H1 (cell line): ENCODE measurements at regions not wholly inside any gene's neighbourhood (a gene's known extent, or its start where the extent isn't known, plus 50 kb on each side); places are given as distances from the start of the nearest gene placed in this dataset.

Experiments
- CTCF ChIA-PET: fragments of 300-600 bp; sonication (Branson Sonifier 250); formaldehyde crosslinking; loops from one replicate; lab custom pipeline; 2021; ENCODE audit not compliant: partially characterized antibody; lab: Charles Lee
- POLR2A ChIA-PET: fragments of 300-600 bp; sonication (Branson Sonifier 250); formaldehyde crosslinking; loops from one replicate; lab custom pipeline; 2021; ENCODE audit warnings: inconsistent platforms; ENCODE audit not compliant: partially characterized antibody; lab: Charles Lee
- DNase-seq, 2 experiments: peaks; one replicate each; pipeline versions ENCODE4 v3.0.0 to v3.0.0-alpha.2; 2010 to 2022; ENCODE audit warnings: low spot score in 2 of 2, low read depth in 1 of 2, mixed read lengths in 1 of 2
- FAIRE-seq: peaks from 2 replicates; lab custom pipeline; 2011; peaks lifted over from hg19 to GRCh38; lab: Jason Lieb, UNC
- H2AFZ ChIP-seq: 2 replicates; pipeline ENCODE4 v1.8.1; 2012; ENCODE audit warnings: low read length, inconsistent platforms
- H2AK5ac ChIP-seq: 2 replicates; pipeline ENCODE4 v1.6.1; 2013; ENCODE audit warnings: low read depth, low read length
- H2BK120ac ChIP-seq: replicated peaks from 2 replicates; pipeline ENCODE3; 2013; ENCODE audit warnings: low read depth, low read length, inconsistent platforms
- H2BK12ac ChIP-seq: 2 replicates; pipeline ENCODE4 v1.6.1; 2013; ENCODE audit warnings: low read depth, low read length
- H2BK15ac ChIP-seq: 2 replicates; pipeline ENCODE4 v1.6.1; 2013; ENCODE audit warnings: low read length
- H2BK20ac ChIP-seq: 2 replicates; pipeline ENCODE4 v1.6.1; 2013; ENCODE audit warnings: low read length
- H2BK5ac ChIP-seq: 2 replicates; pipeline ENCODE4 v1.6.1; 2013; ENCODE audit warnings: low read depth, low read length
- H3K14ac ChIP-seq: 2 replicates; pipeline ENCODE4 v1.6.1; 2013; ENCODE audit warnings: inconsistent platforms; ENCODE audit not compliant: insufficient read length
- H3K18ac ChIP-seq: 2 replicates; pipeline ENCODE4 v1.6.1; 2013; ENCODE audit warnings: low read length; ENCODE audit errors: extremely low read depth
- H3K23ac ChIP-seq: 2 replicates; pipeline ENCODE4 v1.6.1; 2013; ENCODE audit warnings: inconsistent platforms; ENCODE audit not compliant: insufficient read length
- H3K23me2 ChIP-seq: 2 replicates; pipeline ENCODE4 v1.6.1; 2013; ENCODE audit warnings: low read depth, low read length
- H3K27ac ChIP-seq: 2 replicates; pipeline ENCODE4 v1.6.1; 2011; ENCODE audit warnings: low read depth, low read length, inconsistent platforms
- H3K27me3 ChIP-seq, 4 experiments: replicated peaks in 1 of 4; 1 replicate in 1 of 4; 2 replicates in 3 of 4; pipeline versions ENCODE4 v1.6.1 to v1.8.1; 2011 to 2013; ENCODE audit warnings: low read length in 3 of 4, mild to moderate bottlenecking in 3 of 4, inconsistent platforms in 2 of 4, mixed read lengths in 2 of 4, moderate library complexity in 1 of 4; ENCODE audit not compliant: control insufficient read depth in 3 of 4, insufficient read depth in 3 of 4; ENCODE audit errors: extremely low read depth in 1 of 4
- H3K36me3 ChIP-seq, 4 experiments: 2 replicates each; pipeline versions ENCODE4 v1.6.1 to v1.8.1; 2011 to 2013; ENCODE audit warnings: mild to moderate bottlenecking in 4 of 4, low read length in 3 of 4, moderate library complexity in 2 of 4, control low read depth in 1 of 4, inconsistent platforms in 1 of 4; ENCODE audit not compliant: insufficient read depth in 4 of 4, control insufficient read depth in 2 of 4
- H3K4ac ChIP-seq: replicated peaks from 2 replicates; pipeline ENCODE3; 2013; ENCODE audit warnings: low read length, low read depth, mixed read lengths, inconsistent platforms; ENCODE audit not compliant: insufficient read length
- H3K4me1 ChIP-seq, 4 experiments: replicated peaks in 1 of 4; 1 replicate in 1 of 4; 2 replicates in 3 of 4; pipeline versions ENCODE4 v1.6.1 to v1.8.1; 2011 to 2013; ENCODE audit warnings: low read length in 3 of 4, inconsistent platforms in 2 of 4, mixed read lengths in 1 of 4; ENCODE audit not compliant: insufficient read depth in 4 of 4, control insufficient read depth in 3 of 4
- H3K4me2 ChIP-seq, 2 experiments: 2 replicates each; pipeline versions ENCODE4 v1.6.1 to v1.8.1; 2011 to 2013; ENCODE audit warnings: low read depth in 2 of 2, low read length in 2 of 2, control low read depth in 1 of 2, inconsistent platforms in 1 of 2, mild to moderate bottlenecking in 1 of 2; ENCODE audit not compliant: insufficient read depth in 1 of 2
- H3K4me3 ChIP-seq, 4 experiments: fragments of 200-600, 300-600 bp in 1 of 4; sonication (generic), shearing (Covaris generic), sonication (Bioruptor Twin) in 1 of 4; 2 replicates each; pipeline versions ENCODE4 v1.5.1 to v1.8.1; 2011 to 2016; ENCODE audit warnings: low read length in 4 of 4, low read depth in 3 of 4, control low read depth in 2 of 4, inconsistent platforms in 2 of 4, mild to moderate bottlenecking in 2 of 4, mixed read lengths in 1 of 4, moderate library complexity in 1 of 4; ENCODE audit not compliant: insufficient read depth in 2 of 4; ENCODE audit errors: extremely low read depth in 1 of 4
- H3K56ac ChIP-seq: replicated peaks from 2 replicates; pipeline ENCODE3; 2013; ENCODE audit warnings: low read depth, mild to moderate bottlenecking, mixed read lengths, low read length, inconsistent platforms; ENCODE audit not compliant: insufficient read length
- H3K79me1 ChIP-seq: 2 replicates; pipeline ENCODE4 v1.6.1; 2013; ENCODE audit warnings: low read depth, low read length, control low read depth
- H3K79me2 ChIP-seq, 2 experiments: 2 replicates each; pipeline versions ENCODE4 v1.6.1 to v1.8.1; 2012 to 2013; ENCODE audit warnings: low read length in 2 of 2, mild to moderate bottlenecking in 2 of 2, inconsistent platforms in 1 of 2; ENCODE audit not compliant: insufficient read depth in 2 of 2, control insufficient read depth in 1 of 2
- H3K9ac ChIP-seq, 4 experiments: replicated peaks in 1 of 4; 1 replicate in 1 of 4; 2 replicates in 3 of 4; pipeline versions ENCODE4 v1.6.1 to v1.8.1; 2011 to 2013; ENCODE audit warnings: low read depth in 3 of 4, low read length in 3 of 4, control low read depth in 2 of 4, mild to moderate bottlenecking in 2 of 4, moderate library complexity in 2 of 4, inconsistent platforms in 1 of 4; ENCODE audit errors: extremely low read depth in 1 of 4
- H3K9me3 ChIP-seq, 2 experiments: 2 replicates each; pipeline versions ENCODE4 v1.6.1 to v1.8.1; 2012 to 2013; ENCODE audit warnings: mild to moderate bottlenecking in 2 of 2, moderate library complexity in 2 of 2, control low read depth in 1 of 2, inconsistent platforms in 1 of 2, low read depth in 1 of 2, low read length in 1 of 2, mixed read lengths in 1 of 2; ENCODE audit not compliant: insufficient read depth in 2 of 2
- H4K20me1 ChIP-seq, 2 experiments: replicated peaks in 1 of 2; 2 replicates each; pipeline versions ENCODE3 to v1.8.1; 2011 to 2013; ENCODE audit warnings: inconsistent platforms in 2 of 2, low read length in 2 of 2, mild to moderate bottlenecking in 1 of 2; ENCODE audit not compliant: insufficient read depth in 2 of 2, control insufficient read depth in 1 of 2
- H4K5ac ChIP-seq: 2 replicates; pipeline ENCODE4 v1.6.1; 2013; ENCODE audit warnings: low read length, low read depth, mixed read lengths, inconsistent platforms; ENCODE audit not compliant: insufficient read length
- H4K8ac ChIP-seq: 2 replicates; pipeline ENCODE4 v1.8.0; 2013; ENCODE audit warnings: mild to moderate bottlenecking, moderate library complexity, low read length, inconsistent platforms; ENCODE audit not compliant: insufficient read depth; ENCODE audit errors: extremely low read depth
- H4K91ac ChIP-seq: replicated peaks from 2 replicates; pipeline ENCODE3; 2013; ENCODE audit warnings: low read length, mixed read lengths, inconsistent platforms; ENCODE audit not compliant: insufficient read length
- BACH1 ChIP-seq: IDR thresholded peaks from 2 replicates; pipeline ENCODE4 v1.6.1; 2012; ENCODE audit warnings: low read length, improper control_type of control experiment
- CEBPB ChIP-seq: IDR thresholded peaks from 2 replicates; pipeline ENCODE4 v1.6.1; 2012; ENCODE audit warnings: low read depth, low read length
- CHD1 ChIP-seq: IDR thresholded peaks from 2 replicates; pipeline ENCODE4 v1.6.1; 2012; ENCODE audit warnings: low read depth, low read length, improper control_type of control experiment
- CTBP2 ChIP-seq: IDR thresholded peaks from 2 replicates; pipeline ENCODE4 v1.7.0; 2011; ENCODE audit warnings: borderline replicate concordance, mild to moderate bottlenecking, moderate library complexity, mixed read lengths, low read length; ENCODE audit not compliant: insufficient read depth, insufficient read length
- HDAC2 ChIP-seq, 2 experiments: fragments of 300-600 bp in 1 of 2; sonication (generic) in 1 of 2; IDR thresholded peaks; 2 replicates each; pipeline ENCODE4 v1.6.1; 2011 to 2012; ENCODE audit warnings: low read depth in 2 of 2, low read length in 2 of 2, mild to moderate bottlenecking in 2 of 2, moderate library complexity in 2 of 2, borderline replicate concordance in 1 of 2, inconsistent platforms in 1 of 2
- JUN ChIP-seq: IDR thresholded peaks from 2 replicates; pipeline ENCODE4 v1.6.1; 2011; ENCODE audit warnings: low read depth, mild to moderate bottlenecking, improper control_type of control experiment, low read length
- KDM4A ChIP-seq: IDR thresholded peaks from one replicate; pipeline ENCODE4 v1.7.1; 2012; ENCODE audit warnings: low read depth, mild to moderate bottlenecking, moderate library complexity, low read length, inconsistent platforms; ENCODE audit not compliant: severe bottlenecking
- PHF8 ChIP-seq: fragments of 200-600 bp; sonication (generic); conservative IDR thresholded peaks from 2 replicates; pipeline ENCODE4 v1.7.1; 2012; ENCODE audit warnings: low read depth, mild to moderate bottlenecking, inconsistent platforms, low read length, moderate library complexity
- POLR2AphosphoS5 ChIP-seq: IDR thresholded peaks from 2 replicates; pipeline ENCODE4 v1.6.1; 2011; ENCODE audit warnings: low read depth, low read length
- SIRT6 ChIP-seq: IDR thresholded peaks from one replicate; pipeline ENCODE4 v1.7.1; 2012; ENCODE audit warnings: low read length, inconsistent platforms
- SIX5 ChIP-seq: IDR thresholded peaks from 2 replicates; pipeline ENCODE4 v1.6.1; 2011; ENCODE audit warnings: mild to moderate bottlenecking, low read depth, low read length
- TEAD4 ChIP-seq: IDR thresholded peaks from 2 replicates; pipeline ENCODE4 v1.6.1; 2012; ENCODE audit warnings: low read depth, low read length, inconsistent platforms, mixed read lengths
- WGBS, 2 experiments: shearing (Covaris generic) in 1 of 2; methylation state at CpG; one replicate each; pipeline versions ENCODE4 v1.1.6 to v1.1.7; 2013 to 2015; ENCODE audit warnings: low lambda C conversion rate in 2 of 2, mixed read lengths in 2 of 2, inconsistent platforms in 1 of 2, low coverage in 1 of 2, missing lambda C conversion rate in 1 of 2; ENCODE audit not compliant: insufficient replicate concordance in 2 of 2, insufficient coverage in 1 of 2, insufficient read length in 1 of 2; ENCODE audit errors: extremely low coverage in 1 of 2, missing lambda C conversion rate in 1 of 2; 5-methylcytosine and 5-hydroxymethylcytosine counted together
- TF ChIP-seq, protein P1 (sequence below): IDR thresholded peaks from 2 replicates; pipeline ENCODE4 v1.6.1; 2012; ENCODE audit warnings: inconsistent platforms
- TF ChIP-seq, protein P2 (sequence below): IDR thresholded peaks from 2 replicates; pipeline ENCODE4 v1.6.1; 2012; ENCODE audit warnings: low read length, inconsistent platforms

- Histone ChIP-seq H4K5ac (no peak overlapping the region), H3K36me3 (no peaks in the 10 kb centered on the region), H2BK12ac (no peak overlapping the region), H2BK15ac (no peak overlapping the region)
- no peak for TF ChIP-seq JUN
- TF ChIP-seq CEBPB: no peak
- no peak for TF ChIP-seq HDAC2 (IDR thresholded peaks at IDR 0.05; ENCODE audit: borderline replicate concordance in 1 of 2, low read depth in 2 of 2, low read length in 2 of 2)
- no peak for TF ChIP-seq CHD1
- TF ChIP-seq KDM4A: no peak
- TF ChIP-seq, protein P1, sequence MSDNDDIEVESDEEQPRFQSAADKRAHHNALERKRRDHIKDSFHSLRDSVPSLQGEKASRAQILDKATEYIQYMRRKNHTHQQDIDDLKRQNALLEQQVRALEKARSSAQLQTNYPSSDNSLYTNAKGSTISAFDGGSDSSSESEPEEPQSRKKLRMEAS: no peak
- no peak for TF ChIP-seq BACH1
- TF ChIP-seq, protein P2, sequence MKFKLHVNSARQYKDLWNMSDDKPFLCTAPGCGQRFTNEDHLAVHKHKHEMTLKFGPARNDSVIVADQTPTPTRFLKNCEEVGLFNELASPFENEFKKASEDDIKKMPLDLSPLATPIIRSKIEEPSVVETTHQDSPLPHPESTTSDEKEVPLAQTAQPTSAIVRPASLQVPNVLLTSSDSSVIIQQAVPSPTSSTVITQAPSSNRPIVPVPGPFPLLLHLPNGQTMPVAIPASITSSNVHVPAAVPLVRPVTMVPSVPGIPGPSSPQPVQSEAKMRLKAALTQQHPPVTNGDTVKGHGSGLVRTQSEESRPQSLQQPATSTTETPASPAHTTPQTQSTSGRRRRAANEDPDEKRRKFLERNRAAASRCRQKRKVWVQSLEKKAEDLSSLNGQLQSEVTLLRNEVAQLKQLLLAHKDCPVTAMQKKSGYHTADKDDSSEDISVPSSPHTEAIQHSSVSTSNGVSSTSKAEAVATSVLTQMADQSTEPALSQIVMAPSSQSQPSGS: no peak
- no peak for TF ChIP-seq PHF8
- TF ChIP-seq CTBP2: no peak
- no peak for TF ChIP-seq POLR2AphosphoS5
- TF ChIP-seq SIRT6: no peak
- no peak for TF ChIP-seq TEAD4
- no peak for TF ChIP-seq SIX5
- TF ChIP-seq, all 59 proteins: peak for 0
- Histone ChIP-seq H3K9me3 (no peaks in the 10 kb centered on the region), H3K4me3 (no peak overlapping the region), H3K27me3 (no peaks in the 10 kb centered on the region), H3K9ac (no peak overlapping the region), H3K79me2 (no peaks in the 10 kb centered on the region), H4K8ac (no peak overlapping the region), H3K23me2 (no peaks in the 10 kb centered on the region), H2BK5ac (no peak overlapping the region), H3K4me2 (no peak overlapping the region), H2AK5ac (no peak overlapping the region), H4K20me1 (no peaks in the 10 kb centered on the region), H3K79me1 (no peaks in the 10 kb centered on the region), H3K4ac (no peak overlapping the region), H3K23ac (no peak overlapping the region), H4K91ac (no peak overlapping the region), H2BK20ac (no peak overlapping the region), H3K27ac (no peak overlapping the region), H3K14ac (no peak overlapping the region), H3K18ac (no peak overlapping the region), H2BK120ac (no peak overlapping the region), H2AFZ (no peak overlapping the region), H3K4me1 (peaks cover 0 to 3% (median under 1%) of the 10 kb centered on the region in 4 experiments; a peak in 2 of 7 replicates), H3K56ac (no peak overlapping the region)
- POLR2A ChIA-PET: no interaction called here
- 97% methylated on average over 2 of the region's 2 CpGs; no CpG with 5 or more reads in 1 of the 2 experiments for WGBS, 2 experiments
- DNase-seq (no peak), FAIRE-seq (no peak)
- CTCF ChIA-PET: no interaction called here
These were observed 506.3 kb upstream of the WWC1 start for GRCh38 chr5:167785106-167785505.
